HG02938 (cell line): ENCODE measurements at regions not wholly inside any gene's neighbourhood (a gene's known extent, or its start where the extent isn't known, plus 50 kb on each side); places are given as distances from the start of the nearest gene placed in this dataset.
"Not testable (repeated sequence)": the region's sequence is repeated elsewhere in the genome, so short reads cannot be mapped to it uniquely, and the experiment has no call there.

Experiments used
- ATAC-seq: cut with Tn5 transposase; IDR thresholded peaks from one replicate; pipeline ENCODE4 v1.9.1; 2021; ENCODE audit warnings: mild to moderate bottlenecking, moderate library complexity; ENCODE audit not compliant: unreplicated experiment

DNA sequence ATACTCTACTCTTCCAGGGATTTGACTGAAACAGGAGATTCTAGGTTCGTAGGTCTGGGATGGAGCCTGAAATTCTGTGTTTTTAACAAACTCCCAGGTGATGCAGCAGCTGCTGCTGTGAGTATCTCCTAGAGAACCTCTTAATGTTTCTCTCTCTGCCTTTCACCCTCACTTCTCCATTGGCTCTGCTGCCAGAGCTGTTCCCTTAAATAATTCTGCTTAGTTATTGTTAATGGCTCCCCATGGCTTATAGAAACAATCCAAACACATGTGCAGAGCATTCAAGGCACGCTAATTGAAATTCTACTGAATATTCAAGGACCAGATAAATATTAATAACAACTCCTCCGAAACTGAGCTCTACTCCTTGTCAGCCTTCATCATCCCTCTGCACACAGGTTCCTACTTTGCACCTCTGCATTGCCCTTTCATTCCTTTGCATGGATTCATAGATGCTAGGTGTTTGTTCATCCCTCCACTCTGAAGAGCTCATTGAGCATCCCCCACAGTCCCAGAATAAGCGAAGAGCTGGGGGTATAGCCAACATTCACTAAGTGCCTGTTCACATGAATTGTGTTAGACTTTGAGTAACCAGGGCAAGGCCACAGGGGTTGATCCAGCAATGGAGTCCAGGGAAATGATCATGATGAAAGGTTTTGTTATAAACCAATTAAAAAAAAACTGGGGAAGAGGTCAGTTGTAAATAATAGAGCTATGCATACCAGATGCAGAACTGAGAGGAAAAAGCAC lies 488.4 kb upstream of the JAG1 start:
- no peak for ATAC-seq

DNA sequence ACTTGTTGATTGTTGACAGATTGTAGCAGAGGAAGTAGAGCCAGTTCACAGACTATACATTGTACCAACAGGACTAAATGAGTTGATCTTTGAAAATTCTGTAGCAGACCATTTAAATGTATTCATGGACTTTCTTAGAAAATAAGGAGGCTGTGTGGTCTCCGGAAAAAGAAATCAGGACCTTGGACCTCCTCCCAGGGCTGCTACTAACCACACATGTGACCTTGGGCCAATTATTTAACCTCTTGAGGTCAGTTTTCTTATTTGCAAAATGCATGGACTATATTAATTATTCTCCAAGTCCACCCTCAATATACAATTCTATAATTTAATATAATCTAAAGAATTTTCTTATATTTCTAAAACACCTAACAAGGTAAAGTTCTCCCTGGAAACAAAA lies 492.0 kb upstream of the JAG1 start:
- ATAC-seq, result no peak

DNA sequence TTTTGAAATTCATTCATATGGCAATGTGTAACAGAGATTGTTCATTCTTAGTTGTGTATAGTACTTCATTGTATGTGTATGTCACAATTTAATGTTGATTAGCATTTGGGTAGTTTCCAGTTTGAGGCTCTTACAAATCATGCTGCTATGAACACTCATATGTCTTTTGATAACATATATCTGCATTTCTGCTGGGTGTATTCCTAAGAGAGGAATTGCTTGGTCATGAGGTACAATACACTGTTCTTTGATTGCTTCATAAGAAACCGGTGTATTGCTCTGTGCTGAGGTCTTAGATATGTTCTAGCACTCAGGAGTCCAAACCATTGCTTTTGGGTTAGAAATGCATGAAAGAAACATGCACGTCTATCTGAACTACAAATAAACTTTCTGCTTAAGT lies 492.9 kb upstream of the JAG1 start:
- ATAC-seq, result no peak

GRCh38 chr20:11168026-11168425 lies 494.2 kb upstream of the JAG1 start:
- no peak for ATAC-seq

GRCh38 chr20:11170025-11170424 lies 496.2 kb upstream of the JAG1 start:
- ATAC-seq, result no peak

DNA sequence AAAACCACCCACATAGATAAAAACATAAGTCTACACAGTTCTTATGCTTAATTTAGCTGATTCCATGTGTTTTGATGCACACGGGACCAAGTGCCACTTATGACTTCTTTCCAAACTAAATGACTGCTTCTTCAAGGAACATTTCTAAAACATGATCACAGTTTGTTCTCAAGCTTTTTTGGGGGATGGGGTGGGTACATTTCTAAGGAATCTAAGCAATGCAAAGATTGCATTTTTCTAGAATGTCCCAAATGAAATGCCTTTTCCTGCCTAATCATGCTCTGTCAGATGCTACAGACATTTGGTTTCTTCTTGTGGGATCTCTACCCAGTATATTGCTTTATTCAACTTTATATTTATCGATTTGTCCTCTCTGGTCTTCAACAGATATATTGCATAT lies 496.8 kb upstream of the JAG1 start:
- no peak for ATAC-seq

DNA sequence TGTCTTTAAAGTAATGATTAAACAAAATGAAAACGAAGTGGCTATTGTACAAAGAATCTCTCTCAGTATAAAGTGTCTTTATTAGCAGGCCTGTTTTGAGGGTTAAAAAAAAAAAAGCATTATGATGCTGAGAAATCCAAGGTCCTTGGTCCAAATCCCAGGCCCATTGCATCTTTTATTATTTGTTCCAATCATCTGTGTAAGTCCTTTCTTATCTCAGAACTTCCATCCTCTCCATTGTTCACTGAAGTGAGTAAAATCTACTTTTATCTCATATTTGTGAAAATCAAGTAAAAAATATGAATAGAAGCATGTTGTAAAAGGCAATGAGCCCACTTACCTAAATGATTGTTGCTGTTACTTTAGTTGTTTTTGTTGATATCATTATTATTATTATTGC lies 499.1 kb upstream of the JAG1 start:
- no peak for ATAC-seq

GRCh38 chr20:11173916-11174315 lies 500.1 kb upstream of the JAG1 start:
- ATAC-seq, result no peak

DNA sequence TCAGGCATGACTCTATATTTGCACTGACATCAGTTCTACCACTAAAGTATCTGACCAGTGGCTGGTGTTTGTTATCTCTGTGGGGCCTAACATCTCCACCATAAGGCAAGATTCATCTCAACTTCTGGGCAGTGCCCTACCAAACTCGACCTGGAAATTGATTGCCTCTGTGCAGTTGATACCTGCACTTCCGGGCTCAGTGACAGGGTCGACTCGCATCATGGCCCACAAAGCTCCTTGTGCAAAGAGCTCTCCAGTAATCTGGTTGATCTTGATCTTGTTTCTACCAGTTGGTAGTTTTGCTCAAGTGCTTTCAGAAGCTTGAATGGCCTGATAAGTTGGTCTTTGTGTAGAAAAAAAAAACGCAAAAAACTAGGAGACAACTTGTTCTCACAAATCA lies 501.1 kb upstream of the JAG1 start:
- no peak for ATAC-seq

GRCh38 chr20:11176431-11176830 lies 502.6 kb upstream of the JAG1 start:
- ATAC-seq, result no peak

GRCh38 chr20:11178946-11179654 lies 505.3 kb upstream of the JAG1 start:
- ATAC-seq, result no peak

- no peak for ATAC-seq
These were observed 506.4 kb upstream of the JAG1 start for GRCh38 chr20:11180186-11180585.

DNA sequence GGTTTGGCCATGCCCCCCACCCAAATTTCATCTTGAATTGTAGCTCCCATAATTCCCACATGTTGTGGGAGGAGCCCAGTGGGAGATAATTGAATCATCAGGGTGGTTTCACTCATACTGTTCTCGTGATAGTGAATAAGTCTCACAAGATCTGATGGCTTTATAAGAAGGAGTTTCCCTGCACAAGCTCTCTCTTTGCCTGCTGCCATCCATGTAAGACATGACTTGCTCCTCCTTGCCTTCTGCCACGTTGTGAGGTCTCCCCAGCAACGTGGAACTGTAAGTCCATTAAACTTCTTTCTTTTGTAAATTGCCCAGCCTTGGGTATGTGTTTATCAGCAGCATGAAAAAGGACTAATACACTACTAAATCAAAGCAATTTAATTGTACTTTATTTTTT lies 507.3 kb upstream of the JAG1 start:
- not testable (repeated sequence) for ATAC-seq

DNA sequence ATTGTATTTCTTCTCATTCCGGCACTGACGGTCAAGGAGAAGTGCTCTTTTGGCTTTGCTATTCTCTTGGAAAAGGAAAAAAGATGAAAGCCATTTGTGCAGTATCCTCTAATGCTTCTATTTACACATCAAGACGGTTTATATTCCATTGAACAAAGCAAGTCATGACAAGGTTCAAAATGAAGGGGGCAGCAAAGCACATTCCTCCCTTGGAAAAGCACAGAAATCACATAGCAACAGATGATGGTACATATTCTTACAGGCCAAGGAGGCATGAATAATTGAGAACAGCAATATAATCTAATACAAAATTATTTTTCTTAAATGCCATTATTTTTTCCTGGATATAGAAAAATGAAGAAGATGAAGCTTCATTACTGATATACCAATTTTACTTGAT lies 508.2 kb upstream of the JAG1 start:
- ATAC-seq, result no peak

- no peak for ATAC-seq
These were observed 508.9 kb upstream of the JAG1 start for GRCh38 chr20:11182720-11183119.

DNA sequence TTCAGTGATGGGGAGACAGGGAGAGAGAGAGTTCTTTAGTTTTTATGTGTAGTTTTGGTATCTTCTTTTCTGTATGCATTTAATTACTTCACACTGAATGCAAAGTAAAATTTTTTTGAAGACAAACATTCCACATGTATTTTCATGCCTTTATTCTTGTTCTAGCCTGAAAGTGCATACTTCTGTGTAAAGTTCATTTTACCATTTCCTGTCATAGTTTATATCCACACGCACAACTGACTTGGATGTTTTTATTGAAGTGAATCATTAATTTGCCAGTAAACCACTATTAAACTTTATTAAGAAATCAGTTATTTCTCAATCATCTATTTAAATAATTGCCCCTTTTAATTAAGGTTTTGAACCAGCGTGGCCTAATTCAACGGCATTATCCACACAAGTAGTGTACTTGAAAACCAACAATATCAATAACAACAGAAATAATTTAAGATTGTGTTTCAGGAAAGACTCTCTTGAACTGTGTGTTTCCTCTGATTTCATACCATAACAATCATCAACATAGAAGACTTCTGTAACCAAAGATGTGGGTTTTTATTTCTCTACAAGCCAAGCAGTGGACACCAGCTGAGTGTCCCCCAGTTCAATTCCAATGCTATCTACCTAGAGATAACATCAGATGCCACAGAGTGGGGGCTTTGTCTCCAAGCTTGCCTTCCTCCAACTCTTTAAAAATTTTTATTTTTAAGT lies 512.7 kb upstream of the JAG1 start:
- ATAC-seq, result no peak

DNA sequence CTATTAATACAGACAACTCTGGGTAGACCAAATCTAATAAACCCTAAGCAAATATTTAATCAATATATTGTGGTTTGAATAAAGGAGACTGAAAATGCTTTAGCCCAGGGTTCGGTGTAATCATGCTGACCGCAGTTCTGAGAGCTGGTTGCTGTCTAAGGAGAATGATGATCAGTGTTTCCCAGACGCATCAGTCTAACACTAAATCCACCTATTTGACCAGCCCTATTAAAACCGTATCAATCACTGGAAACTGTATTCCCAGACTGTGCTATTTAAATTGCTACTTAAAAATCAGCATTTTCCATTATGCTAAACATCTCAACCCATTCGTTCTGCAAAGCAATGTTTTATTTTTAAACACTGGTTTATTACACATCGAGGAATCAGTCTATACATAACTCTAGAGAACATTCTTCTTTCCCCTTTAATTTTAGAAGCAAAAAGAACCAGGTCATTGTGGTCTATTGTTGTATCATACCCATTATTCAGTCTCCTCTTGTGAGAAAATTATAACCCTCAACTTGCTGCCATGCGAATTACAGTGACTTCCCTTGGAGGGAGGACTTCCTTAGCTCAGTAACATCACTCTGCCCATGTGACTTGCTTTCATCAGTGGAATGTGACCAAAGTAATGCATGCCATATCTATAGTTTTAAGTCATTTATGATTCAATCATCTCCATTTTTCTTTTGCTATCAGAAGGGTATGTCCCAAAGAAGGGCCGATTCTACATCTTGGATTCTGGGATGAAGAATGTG lies 515.2 kb upstream of the JAG1 start:
- no peak for ATAC-seq

DNA sequence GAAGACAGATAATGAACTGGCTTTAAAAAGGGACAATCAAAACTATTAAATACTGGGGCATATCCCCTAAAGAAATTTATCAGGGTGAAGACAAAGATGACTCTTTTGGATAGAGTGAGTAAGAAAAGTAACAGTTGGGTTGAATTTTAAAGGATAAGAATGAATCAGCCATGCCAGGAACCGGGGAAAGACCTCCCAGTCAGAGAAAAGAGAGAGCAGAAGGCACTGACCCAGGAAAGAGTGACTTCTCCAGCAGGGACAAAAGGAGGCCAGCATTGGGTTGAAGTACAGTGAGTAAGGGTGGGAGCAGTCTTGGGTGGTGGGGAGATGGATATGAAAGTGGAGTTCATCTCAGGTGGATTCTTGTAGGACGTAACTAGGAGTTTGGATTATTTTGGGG lies 516.9 kb upstream of the JAG1 start:
- ATAC-seq, result no peak

DNA sequence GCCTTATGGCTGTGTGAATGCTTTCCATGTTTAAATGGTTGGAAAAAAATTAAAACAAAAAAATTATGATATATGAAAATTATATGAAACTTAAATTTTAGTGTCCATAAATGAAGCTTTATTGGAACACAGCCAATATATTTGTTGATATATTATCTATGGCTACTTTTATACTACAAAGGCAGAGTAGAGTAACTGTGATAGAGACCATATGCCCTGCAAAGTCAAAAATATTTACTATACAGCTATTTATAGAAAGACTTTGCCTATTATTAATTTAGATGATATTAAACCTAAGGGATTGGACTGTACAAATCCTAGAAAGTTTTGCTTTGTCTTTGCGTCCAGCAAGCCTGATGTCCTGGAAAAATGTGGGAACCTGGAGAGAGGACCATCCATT lies 518.3 kb upstream of the JAG1 start:
- ATAC-seq, result no peak

GRCh38 chr20:11193241-11193640 lies 519.4 kb upstream of the JAG1 start:
- no peak for ATAC-seq

DNA sequence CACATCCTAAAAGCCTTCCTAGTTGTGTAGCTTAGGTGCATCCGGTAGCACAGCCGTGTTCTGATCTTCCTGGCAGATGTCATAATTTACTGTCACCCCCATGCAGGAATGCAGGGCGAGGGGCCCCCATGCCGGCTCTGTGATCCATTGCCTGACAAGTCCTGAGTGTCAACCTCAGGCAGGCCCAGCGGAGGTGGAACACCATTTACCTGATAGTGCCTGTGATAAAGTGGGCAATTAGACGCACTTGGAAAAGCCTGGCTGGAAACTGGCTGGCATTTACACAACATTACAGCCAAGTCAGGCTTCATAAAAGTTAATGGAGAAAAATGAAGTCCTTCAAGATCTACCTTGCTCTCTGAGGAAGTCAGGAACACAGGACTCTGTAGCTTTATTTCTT lies 521.4 kb upstream of the JAG1 start:
- ATAC-seq, result no peak
